IgD-negative memory B cell (primary cell): ENCODE measurements at regions not wholly inside any gene's neighbourhood (a gene's known extent, or its start where the extent isn't known, plus 50 kb on each side); places are given as distances from the start of the nearest gene placed in this dataset.
A peak's percentile ranks its signal among the peaks of the same experiment; 100 is the strongest.
"Not testable (repeated sequence)": the region's sequence is repeated elsewhere in the genome, so short reads cannot be mapped to it uniquely, and the experiment has no call there.

ENCODE experiments used
- H3K27ac Mint-ChIP-seq, 3 donors: one replicate each; pipeline ENCODE4 v1.8.0; 2020 to 2022; ENCODE audit warnings: mild to moderate bottlenecking in 3 of 3, mixed read lengths in 3 of 3, moderate library complexity in 1 of 3
- H3K27me3 Mint-ChIP-seq: one replicate; pipeline ENCODE4 v1.8.0; 2021; ENCODE audit warnings: mixed read lengths
- H3K36me3 Mint-ChIP-seq: one replicate; pipeline ENCODE4 v1.8.0; 2020; ENCODE audit warnings: mild to moderate bottlenecking, mixed read lengths
- H3K4me1 Mint-ChIP-seq, 3 donors: one replicate each; pipeline ENCODE4 v1.8.0; 2020 to 2022; ENCODE audit warnings: mixed read lengths in 3 of 3, mild to moderate bottlenecking in 1 of 3
- H3K4me3 Mint-ChIP-seq, 4 donors: one replicate each; pipeline ENCODE4 v1.8.0; 2020 to 2022; ENCODE audit warnings: mild to moderate bottlenecking in 4 of 4, mixed read lengths in 4 of 4, moderate library complexity in 3 of 4
- H3K9me3 Mint-ChIP-seq, 3 donors: one replicate each; pipeline ENCODE4 v1.8.0; 2020 to 2021; ENCODE audit warnings: mixed read lengths in 3 of 3, mild to moderate bottlenecking in 1 of 3

- H3K36me3 Mint-ChIP-seq: no peaks in the 10 kb centered on the region
- no peak overlapping the region for H3K27ac Mint-ChIP-seq
- no peak overlapping the region for H3K4me3 Mint-ChIP-seq
- no peaks in the 10 kb centered on the region for H3K27me3 Mint-ChIP-seq
- no peaks in the 10 kb centered on the region for H3K9me3 Mint-ChIP-seq
- H3K4me1 Mint-ChIP-seq: no peaks in the 10 kb centered on the region
These were observed 181.4 kb upstream of the TUBA3C start for GRCh38 chr13:19362946-19363510.

- not testable (repeated sequence) for H3K4me3 Mint-ChIP-seq, H3K9me3 Mint-ChIP-seq
These were observed 178.1 kb upstream of the TUBA3C start for GRCh38 chr13:19359697-19360096.

GRCh38 chr13:19345916-19346422 is 164.3 kb upstream of the TUBA3C start:
- Mint-ChIP-seq H3K36me3 (no peaks in the 10 kb centered on the region), H3K27ac (no peak overlapping the region), H3K4me3 (no peak overlapping the region), H3K4me1 (no peaks in the 10 kb centered on the region), H3K27me3 (peaks cover 5% of the 10 kb centered on the region), H3K9me3 (peaks cover 0 to 3% (median 0%) of the 10 kb centered on the region in 3 donors)

More at GRCh38 chr13:19359697-19360096, 178.1 kb upstream of the TUBA3C start:
- not testable (repeated sequence) for H3K27ac Mint-ChIP-seq, H3K4me1 Mint-ChIP-seq, H3K27me3 Mint-ChIP-seq, H3K36me3 Mint-ChIP-seq

- peaks cover 0 to 3% (median 0%) of the 10 kb centered on the region in 3 donors for H3K9me3 Mint-ChIP-seq
- no peaks in the 10 kb centered on the region for H3K36me3 Mint-ChIP-seq
- peak overlapping the region; percentile 29 to 90 (median 82) for H3K4me3 Mint-ChIP-seq
- no peak overlapping the region for H3K27ac Mint-ChIP-seq
- no peaks in the 10 kb centered on the region for H3K4me1 Mint-ChIP-seq
- H3K27me3 Mint-ChIP-seq: peaks cover 5% of the 10 kb centered on the region
These were observed 163.5 kb upstream of the TUBA3C start for GRCh38 chr13:19345158-19345557.

- H3K36me3 Mint-ChIP-seq, H3K27me3 Mint-ChIP-seq, H3K4me1 Mint-ChIP-seq, H3K9me3 Mint-ChIP-seq, H3K27ac Mint-ChIP-seq: not testable (repeated sequence)
- H3K4me3 Mint-ChIP-seq: peak overlapping the region; percentile 29 to 90 (median 82)
These were observed 163.0 kb upstream of the TUBA3C start for GRCh38 chr13:19344585-19345120.

GRCh38 chr13:19332378-19332777 is 150.8 kb upstream of the TUBA3C start:
- H3K36me3 Mint-ChIP-seq: no peaks in the 10 kb centered on the region
- H3K4me3 Mint-ChIP-seq: no peak overlapping the region
- H3K4me1 Mint-ChIP-seq: no peaks in the 10 kb centered on the region
- H3K27me3 Mint-ChIP-seq: no peaks in the 10 kb centered on the region
- no peaks in the 10 kb centered on the region for H3K9me3 Mint-ChIP-seq
- H3K27ac Mint-ChIP-seq: no peak overlapping the region

- Mint-ChIP-seq H3K4me3 (no peak overlapping the region), H3K27me3 (no peaks in the 10 kb centered on the region), H3K9me3 (peaks cover 4 to 6% (median 5%) of the 10 kb centered on the region in 3 donors), H3K36me3 (no peaks in the 10 kb centered on the region), H3K4me1 (no peaks in the 10 kb centered on the region), H3K27ac (no peak overlapping the region)
These were observed 147.7 kb upstream of the TUBA3C start for GRCh38 chr13:19329365-19329764.

- Mint-ChIP-seq H3K4me3 (no peak overlapping the region), H3K27me3 (no peaks in the 10 kb centered on the region), H3K4me1 (no peaks in the 10 kb centered on the region), H3K9me3 (peaks cover 4 to 9% (median 8%) of the 10 kb centered on the region in 3 donors), H3K27ac (no peak overlapping the region), H3K36me3 (no peaks in the 10 kb centered on the region)
These were observed 142.7 kb upstream of the TUBA3C start for GRCh38 chr13:19324325-19324724.

- H3K36me3 Mint-ChIP-seq: no peaks in the 10 kb centered on the region
- no peaks in the 10 kb centered on the region for H3K4me1 Mint-ChIP-seq
- peaks cover 4 to 13% (median 8%) of the 10 kb centered on the region in 3 donors for H3K9me3 Mint-ChIP-seq
These were observed 139.6 kb upstream of the TUBA3C start for GRCh38 chr13:19321222-19321621.

GRCh38 chr13:19305434-19305833 is 123.8 kb upstream of the TUBA3C start:
- peaks cover 0 to 2% (median 0%) of the 10 kb centered on the region in 3 donors for H3K4me1 Mint-ChIP-seq
- no peaks in the 10 kb centered on the region for H3K27me3 Mint-ChIP-seq
- H3K36me3 Mint-ChIP-seq: no peaks in the 10 kb centered on the region
- H3K4me3 Mint-ChIP-seq: no peak overlapping the region
- H3K27ac Mint-ChIP-seq: no peak overlapping the region
- peaks cover 0 to 3% (median 2%) of the 10 kb centered on the region in 3 donors for H3K9me3 Mint-ChIP-seq

More at GRCh38 chr13:19321222-19321621, 139.6 kb upstream of the TUBA3C start:
- Mint-ChIP-seq H3K27me3 (no peaks in the 10 kb centered on the region), H3K27ac (no peak overlapping the region), H3K4me3 (no peak overlapping the region)

- no peak overlapping the region for H3K27ac Mint-ChIP-seq
- no peak overlapping the region for H3K4me3 Mint-ChIP-seq
- no peaks in the 10 kb centered on the region for H3K36me3 Mint-ChIP-seq
- no peaks in the 10 kb centered on the region for H3K27me3 Mint-ChIP-seq
- H3K4me1 Mint-ChIP-seq: no peaks in the 10 kb centered on the region
- peaks cover 1 to 16% (median 13%) of the 10 kb centered on the region in 3 donors for H3K9me3 Mint-ChIP-seq
These were observed 107.6 kb upstream of the TUBA3C start for GRCh38 chr13:19289180-19289579.

GRCh38 chr13:19283836-19284235 is 102.2 kb upstream of the TUBA3C start:
- Mint-ChIP-seq H3K9me3 (peaks cover 1 to 10% (median 10%) of the 10 kb centered on the region in 3 donors), H3K36me3 (no peaks in the 10 kb centered on the region), H3K27ac (no peak overlapping the region), H3K27me3 (no peaks in the 10 kb centered on the region), H3K4me3 (no peak overlapping the region), H3K4me1 (peaks cover 0 to 4% (median 0%) of the 10 kb centered on the region in 3 donors)

- Mint-ChIP-seq H3K4me3 (no peak overlapping the region), H3K4me1 (no peaks in the 10 kb centered on the region)
These were observed 86.7 kb upstream of the TUBA3C start for GRCh38 chr13:19268331-19268730.

GRCh38 chr13:19267746-19268145 is 86.1 kb upstream of the TUBA3C start:
- H3K27ac Mint-ChIP-seq: no peak overlapping the region
- H3K4me1 Mint-ChIP-seq: no peaks in the 10 kb centered on the region
- no peaks in the 10 kb centered on the region for H3K36me3 Mint-ChIP-seq
- no peak overlapping the region for H3K4me3 Mint-ChIP-seq
- peaks cover 0 to 4% (median 2%) of the 10 kb centered on the region in 3 donors for H3K9me3 Mint-ChIP-seq
- no peaks in the 10 kb centered on the region for H3K27me3 Mint-ChIP-seq

More at GRCh38 chr13:19268331-19268730, 86.7 kb upstream of the TUBA3C start:
- no peaks in the 10 kb centered on the region for H3K36me3 Mint-ChIP-seq
- H3K27me3 Mint-ChIP-seq: no peaks in the 10 kb centered on the region
- peaks cover 0 to 3% (median 3%) of the 10 kb centered on the region in 3 donors for H3K9me3 Mint-ChIP-seq
- H3K27ac Mint-ChIP-seq: no peak overlapping the region

- no peaks in the 10 kb centered on the region for H3K27me3 Mint-ChIP-seq
- peaks cover 0 to 2% (median 0%) of the 10 kb centered on the region in 3 donors for H3K9me3 Mint-ChIP-seq
- H3K4me3 Mint-ChIP-seq: no peak overlapping the region
- H3K4me1 Mint-ChIP-seq: no peaks in the 10 kb centered on the region
- H3K27ac Mint-ChIP-seq: no peak overlapping the region
- no peaks in the 10 kb centered on the region for H3K36me3 Mint-ChIP-seq
These were observed 85.4 kb upstream of the TUBA3C start for GRCh38 chr13:19266979-19267378.

- no peak overlapping the region for H3K4me3 Mint-ChIP-seq
- H3K9me3 Mint-ChIP-seq: peaks cover 0 to 2% (median 0%) of the 10 kb centered on the region in 3 donors
- H3K36me3 Mint-ChIP-seq: no peaks in the 10 kb centered on the region
These were observed 83.1 kb upstream of the TUBA3C start for GRCh38 chr13:19264711-19265110.

More at GRCh38 chr13:19264711-19265110, 83.1 kb upstream of the TUBA3C start:
- Mint-ChIP-seq H3K27me3 (no peaks in the 10 kb centered on the region), H3K4me1 (no peaks in the 10 kb centered on the region), H3K27ac (no peak overlapping the region)
